K562 (cell line): ENCODE measurements at regions not wholly inside any gene's neighbourhood (a gene's known extent, or its start where the extent isn't known, plus 50 kb on each side); places are given as distances from the start of the nearest gene placed in this dataset.

Experiments used
- ATAC-seq: fragments of 200-7000 bp; cut with Tn5 transposase; 3 replicates; pipeline ENCODE4 v1.9.1; 2020; ENCODE audit warnings: moderate library complexity
- BruUV-seq: library from RNA; stranded (reverse); fragments of 400-500 nt; replicated peaks from 2 replicates; lab custom pipeline; 2021; lab: Mats Ljungman, UMichigan
- CTCF ChIA-PET: fragments of 300-600 bp; formaldehyde crosslinking; extraction: SDS; loops from one replicate; lab custom pipeline; 2021; ENCODE audit warnings: low intra/inter-chr PET ratio; lab: Yijun Ruan, JAX
- POLR2A ChIA-PET: fragments of 300-600, 350-650 bp; sonication (Branson Sonifier 250); formaldehyde crosslinking; extraction: SDS; loops from one replicate; lab custom pipeline; 2021; ENCODE audit warnings: antibody characterized with exemption, inconsistent platforms; lab: Yijun Ruan, JAX
- DNase-seq, 4 experiments: peaks; one replicate each; pipeline versions ENCODE4 v3.0.0 to v3.0.0-alpha.2; 2011 to 2018; ENCODE audit warnings: low spot score in 3 of 4, mixed read lengths in 3 of 4; ENCODE audit errors: extremely low read depth in 1 of 4
- FAIRE-seq: peaks from 2 replicates; lab custom pipeline; 2011; peaks lifted over from hg19 to GRCh38; lab: Jason Lieb, UNC
- H2AFZ ChIP-seq: 2 replicates; pipeline ENCODE4 v1.6.0; 2011; ENCODE audit warnings: low read depth, low read length, control low read depth, inconsistent platforms
- H3K27ac ChIP-seq: fragments of 200-600 bp; 3 replicates; pipeline ENCODE4 v1.8.0; 2011; ENCODE audit warnings: low read depth, mild to moderate bottlenecking, control low read depth, inconsistent platforms, low read length, moderate library complexity, mixed read lengths; ENCODE audit errors: extremely low read depth
- H3K27me3 ChIP-seq, 2 experiments: fragments of 300-600 bp in 1 of 2; 2 replicates in 1 of 2; 3 replicates in 1 of 2; pipeline versions ENCODE4 v1.6.0 to v1.8.0; 2011; ENCODE audit warnings: inconsistent platforms in 2 of 2, low read length in 2 of 2, mild to moderate bottlenecking in 1 of 2, mixed read lengths in 1 of 2, moderate library complexity in 1 of 2; ENCODE audit not compliant: control insufficient read depth in 2 of 2, insufficient read depth in 2 of 2
- H3K36me3 ChIP-seq: fragments of 300-600 bp; 3 replicates; pipeline ENCODE4 v1.8.0; 2011; ENCODE audit warnings: mild to moderate bottlenecking, low read length, inconsistent platforms; ENCODE audit not compliant: control insufficient read depth, insufficient read depth
- H3K4me1 ChIP-seq, 2 experiments: fragments of 200-600 bp in 1 of 2; replicated peaks in 1 of 2; 2 replicates in 1 of 2; 3 replicates in 1 of 2; pipeline versions ENCODE4 v1.5.1 to v1.8.0; 2011; ENCODE audit warnings: inconsistent platforms in 2 of 2, low read length in 2 of 2, mild to moderate bottlenecking in 1 of 2, mixed read lengths in 1 of 2, moderate library complexity in 1 of 2; ENCODE audit not compliant: control insufficient read depth in 2 of 2, insufficient read depth in 2 of 2
- H3K4me2 ChIP-seq: 2 replicates; pipeline ENCODE4 v1.6.1; 2011; ENCODE audit warnings: low read length, control low read depth, inconsistent platforms, mixed read lengths; ENCODE audit not compliant: insufficient read depth
- H3K4me3 ChIP-seq: fragments of 200-600 bp; sonication (generic), shearing (Covaris generic); 2 replicates; pipeline ENCODE4 v1.5.1; 2016; ENCODE audit warnings: control low read depth, inconsistent platforms
- H3K79me2 ChIP-seq: fragments of 200-600 bp; 3 replicates; pipeline ENCODE4 v1.8.0; 2011; ENCODE audit warnings: low read length, inconsistent platforms; ENCODE audit not compliant: control insufficient read depth, insufficient read depth
- H3K9ac ChIP-seq, 2 experiments: 2 replicates each; pipeline versions ENCODE4 v1.6.0 to v1.6.1; 2011; ENCODE audit warnings: low read depth in 2 of 2, low read length in 2 of 2, control low read depth in 1 of 2, inconsistent platforms in 1 of 2, mild to moderate bottlenecking in 1 of 2, mixed read lengths in 1 of 2; ENCODE audit not compliant: insufficient read depth in 1 of 2
- H3K9me1 ChIP-seq: one replicate; pipeline ENCODE4 v1.6.0; 2011; ENCODE audit warnings: inconsistent platforms, mild to moderate bottlenecking, low read length, moderate library complexity; ENCODE audit not compliant: control insufficient read depth, insufficient read depth
- H3K9me3 ChIP-seq: replicated peaks from 2 replicates; pipeline ENCODE4 v1.5.1; 2011; ENCODE audit warnings: low read depth, low read length, inconsistent platforms; ENCODE audit not compliant: control insufficient read depth, insufficient read depth
- H4K20me1 ChIP-seq: replicated peaks from 2 replicates; pipeline ENCODE4 v1.6.1; 2011; ENCODE audit warnings: low read length, inconsistent platforms, mixed read lengths; ENCODE audit not compliant: control insufficient read depth, insufficient read depth
- BCLAF1 ChIP-seq, 2 experiments: fragments of 450-650 bp in 1 of 2; IDR thresholded peaks; 2 replicates each; pipeline ENCODE4 v1.6.1; 2011 to 2017; ENCODE audit warnings: low read depth in 2 of 2, antibody characterized with exemption in 1 of 2, borderline replicate concordance in 1 of 2, low read length in 1 of 2, mild to moderate bottlenecking in 1 of 2, mixed read lengths in 1 of 2; ENCODE audit not compliant: control insufficient read depth in 1 of 2
- FOXA3 ChIP-seq, 2 experiments: fragments of 450-650 bp in 1 of 2; sonication (generic) in 1 of 2; formaldehyde crosslinking; IDR thresholded peaks in 1 of 2; conservative IDR thresholded peaks in 1 of 2; 2 replicates each; pipeline versions ENCODE4 v1.4.0 to v1.8.0; 2020 to 2022; ENCODE audit warnings: mild to moderate bottlenecking in 2 of 2, missing genetic modification reagents in 1 of 2
- NKRF ChIP-seq: fragments of 450-650 bp; IDR thresholded peaks from 2 replicates; pipeline ENCODE4 v1.6.1; 2016; ENCODE audit warnings: borderline replicate concordance
- RAD51 ChIP-seq: fragments of 450-650 bp; IDR thresholded peaks from 2 replicates; pipeline ENCODE4 v1.7.1; 2016; ENCODE audit warnings: low read depth, mild to moderate bottlenecking, borderline replicate concordance
- RBBP5 ChIP-seq: fragments of 200-600 bp; sonication (generic); IDR thresholded peaks from 2 replicates; pipeline ENCODE4 v1.6.1; 2012; ENCODE audit warnings: borderline replicate concordance, mild to moderate bottlenecking, low read length, control low read depth, inconsistent platforms; ENCODE audit not compliant: insufficient read depth, poor library complexity, severe bottlenecking
- WGBS: fragments of 100-300 bp; shearing (Covaris generic); methylation state at CpG from one replicate; pipeline ENCODE4 v1.1.6; 2016; ENCODE audit warnings: low coverage, mixed read lengths; ENCODE audit not compliant: insufficient coverage; ENCODE audit errors: missing lambda C conversion rate; 5-methylcytosine and 5-hydroxymethylcytosine counted together
- in situ Hi-C: fragments of 300-500 bp; cut with MboI; formaldehyde crosslinking; loops from 4 replicates; pipeline ENCODE4 v1.15.0; 2018; ENCODE audit warnings: inconsistent platforms, mixed read lengths
- intact Hi-C: fragments of 100-400 bp; cut with micrococcal nuclease; formaldehyde crosslinking; loops from 2 replicates; pipeline ENCODE4 v1.14.2; 2022

- BruUV-seq, result no TSS peak
- no peak overlapping the region for H2AFZ ChIP-seq
- no peaks in the 10 kb centered on the region for H3K36me3 ChIP-seq
- H3K27me3 ChIP-seq, result no peaks in the 10 kb centered on the region
- DNase-seq (no peak), ATAC-seq (no peak), FAIRE-seq (no peak)
- H3K9me3 ChIP-seq, result no peaks in the 10 kb centered on the region
- no peaks in the 10 kb centered on the region for H3K9me1 ChIP-seq
- no peaks in the 10 kb centered on the region for H3K4me1 ChIP-seq
- H3K79me2 ChIP-seq, result no peaks in the 10 kb centered on the region
- POLR2A ChIA-PET, result no interaction called here
- no peak overlapping the region for H3K4me2 ChIP-seq
- no peak overlapping the region for H3K27ac ChIP-seq
- in situ Hi-C loops, result no loop called here
- no peak overlapping the region for H3K9ac ChIP-seq
- H4K20me1 ChIP-seq, result no peaks in the 10 kb centered on the region
- 0% methylated on average over 5 of the region's 5 CpGs for WGBS
- TF ChIP-seq RAD51 (no peak), NKRF (no peak), FOXA3 (CRISPR knock-in tag; conservative IDR thresholded peaks at IDR 0.05 in 1 of 2, IDR thresholded peaks at IDR 0.05 in 1 of 2) (no peak), BCLAF1 (IDR thresholded peaks at IDR 0.05; ENCODE audit: borderline replicate concordance in 1 of 2, control insufficient read depth in 1 of 2, low read depth in 2 of 2, low read length in 1 of 2) (no peak), RBBP5 (no peak)
- H3K4me3 ChIP-seq, result no peak overlapping the region
- intact Hi-C loops, result no loop called here
- CTCF ChIA-PET, result no interaction called here
Measured at GRCh38 chr10:2023687-2024086, 286.4 kb upstream of the ADARB2 start.
